ENCODE measurements at regions not wholly inside any gene's neighbourhood (a gene's known extent, or its start where the extent isn't known, plus 50 kb on each side); places are given as distances from the start of the nearest gene placed in this dataset.

DNA sequence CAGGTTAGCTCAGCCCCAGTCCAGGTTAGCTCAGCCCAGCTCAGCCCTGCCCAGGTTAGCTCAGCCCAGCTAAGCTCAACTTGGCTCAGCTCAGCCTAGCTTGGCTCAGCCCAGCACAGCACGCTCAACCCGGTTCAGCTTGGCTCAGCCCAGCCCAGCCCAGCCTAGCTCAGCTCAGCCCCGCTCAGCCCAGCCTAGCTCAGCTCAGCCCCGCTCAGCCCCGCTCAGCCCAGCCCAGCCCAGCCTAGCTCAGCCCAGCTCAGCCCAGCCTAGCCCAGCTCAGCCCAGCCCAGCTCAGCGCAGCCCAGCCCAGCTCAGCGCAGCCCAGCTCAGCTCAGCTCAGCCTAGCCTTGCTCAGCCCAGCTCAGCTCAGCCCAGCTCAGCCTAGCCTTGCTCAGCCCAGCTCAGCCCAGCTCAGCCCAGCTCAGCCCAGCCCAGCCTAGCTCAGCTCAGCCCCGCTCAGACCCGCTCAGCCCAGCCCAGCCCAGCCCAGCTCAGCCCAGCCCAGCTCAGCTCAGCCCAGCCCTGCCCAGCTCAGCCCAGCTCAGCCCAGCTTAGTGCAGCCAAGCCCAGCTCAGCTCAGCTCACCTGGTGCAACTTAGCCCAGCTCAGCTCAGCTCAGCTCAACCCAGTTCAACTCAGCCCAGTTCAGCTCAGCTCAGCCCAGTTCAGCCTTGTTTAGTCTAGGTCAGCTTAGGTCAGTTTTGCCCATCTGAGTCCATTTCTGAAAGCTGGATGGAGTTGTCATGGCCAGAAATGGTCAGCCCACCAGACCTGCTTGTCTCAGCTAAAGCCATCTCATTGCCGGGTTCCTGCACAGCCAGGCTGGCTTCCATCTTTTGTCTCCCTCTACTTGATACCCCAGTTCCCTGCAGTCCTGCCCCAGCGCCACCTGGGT, 333.6 kb downstream of the TMEM121 start:
- Histone ChIP-seq H3K4me1 (no peaks in the 10 kb centered on the region), H3K9me3 (no peaks in the 10 kb centered on the region), H3K27me3 (peaks cover 0 to 37% (median 0%) of the 10 kb centered on the region in 9 donors), H3K27ac (no peak overlapping the region), H3K36me3 (no peaks in the 10 kb centered on the region), H3K4me3 (no peak overlapping the region)
- DNase-seq: peak in 3 of 5 donors; percentile 9 to 60 (median 15)
- no peak for TF ChIP-seq POLR2A (IDR thresholded peaks at IDR 0.05)
- TF ChIP-seq, protein P1, sequence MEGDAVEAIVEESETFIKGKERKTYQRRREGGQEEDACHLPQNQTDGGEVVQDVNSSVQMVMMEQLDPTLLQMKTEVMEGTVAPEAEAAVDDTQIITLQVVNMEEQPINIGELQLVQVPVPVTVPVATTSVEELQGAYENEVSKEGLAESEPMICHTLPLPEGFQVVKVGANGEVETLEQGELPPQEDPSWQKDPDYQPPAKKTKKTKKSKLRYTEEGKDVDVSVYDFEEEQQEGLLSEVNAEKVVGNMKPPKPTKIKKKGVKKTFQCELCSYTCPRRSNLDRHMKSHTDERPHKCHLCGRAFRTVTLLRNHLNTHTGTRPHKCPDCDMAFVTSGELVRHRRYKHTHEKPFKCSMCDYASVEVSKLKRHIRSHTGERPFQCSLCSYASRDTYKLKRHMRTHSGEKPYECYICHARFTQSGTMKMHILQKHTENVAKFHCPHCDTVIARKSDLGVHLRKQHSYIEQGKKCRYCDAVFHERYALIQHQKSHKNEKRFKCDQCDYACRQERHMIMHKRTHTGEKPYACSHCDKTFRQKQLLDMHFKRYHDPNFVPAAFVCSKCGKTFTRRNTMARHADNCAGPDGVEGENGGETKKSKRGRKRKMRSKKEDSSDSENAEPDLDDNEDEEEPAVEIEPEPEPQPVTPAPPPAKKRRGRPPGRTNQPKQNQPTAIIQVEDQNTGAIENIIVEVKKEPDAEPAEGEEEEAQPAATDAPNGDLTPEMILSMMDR (IDR thresholded peaks at IDR 0.05): no peak
- intact Hi-C loops (cut with DNase I): no loop called here
- ATAC-seq: peak in 1 of 4 donors; percentile 4
- 84 to 92% (median 88%) methylated on average over 8 to 11 of the region's 11 CpGs for WGBS, 4 donors

DNA sequence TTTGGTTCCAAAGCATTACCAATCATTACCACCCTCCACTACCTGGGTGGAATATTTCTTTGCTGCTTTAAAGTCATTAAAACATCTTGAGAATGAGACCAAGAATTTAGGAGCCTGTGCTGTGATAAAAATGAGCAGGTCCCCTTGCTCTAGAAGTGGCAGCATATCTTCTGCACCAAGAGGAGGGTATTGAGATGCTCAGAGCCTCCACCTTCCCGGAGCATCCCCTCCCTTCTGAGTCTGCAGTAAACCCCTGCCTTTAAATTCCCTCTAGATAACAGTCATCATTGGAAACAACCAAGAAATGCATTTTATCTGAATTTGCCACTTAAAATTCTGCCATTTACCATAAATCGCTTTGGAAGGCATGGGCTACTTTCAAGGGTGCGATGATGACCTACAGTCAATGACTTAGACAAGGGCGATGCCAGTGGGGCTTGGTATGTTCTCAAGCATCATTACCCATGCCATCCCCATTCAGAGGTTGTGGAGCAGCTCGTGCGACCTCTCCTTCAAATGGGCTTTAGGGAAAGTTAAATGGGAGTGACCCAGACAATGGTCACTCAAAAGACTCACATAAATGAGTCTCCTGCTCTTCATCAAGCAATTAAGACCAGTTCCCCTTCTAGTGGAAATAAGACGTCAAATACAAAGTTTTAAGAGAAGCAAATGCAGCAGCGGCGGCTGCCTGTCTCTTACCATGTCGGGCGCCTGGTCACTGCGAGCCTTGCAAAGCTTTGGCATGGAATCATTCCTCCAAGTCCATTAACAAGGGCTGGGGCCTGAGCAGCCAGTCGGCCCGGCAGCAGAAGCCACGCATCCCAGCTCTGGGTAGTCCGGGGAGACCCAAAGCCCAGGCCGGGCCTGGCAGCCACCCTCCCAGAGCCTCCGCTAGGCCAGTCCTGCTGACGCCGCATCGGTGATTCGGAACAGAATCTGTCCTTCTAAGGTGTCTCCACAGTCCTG, 334.5 kb downstream of the TMEM121 start:
- no peak overlapping the region for H3K27ac ChIP-seq
- WGBS, 4 donors: 76 to 90% (median 81%) methylated on average over 20 to 22 of the region's 22 CpGs
- no peak for ATAC-seq

DNA sequence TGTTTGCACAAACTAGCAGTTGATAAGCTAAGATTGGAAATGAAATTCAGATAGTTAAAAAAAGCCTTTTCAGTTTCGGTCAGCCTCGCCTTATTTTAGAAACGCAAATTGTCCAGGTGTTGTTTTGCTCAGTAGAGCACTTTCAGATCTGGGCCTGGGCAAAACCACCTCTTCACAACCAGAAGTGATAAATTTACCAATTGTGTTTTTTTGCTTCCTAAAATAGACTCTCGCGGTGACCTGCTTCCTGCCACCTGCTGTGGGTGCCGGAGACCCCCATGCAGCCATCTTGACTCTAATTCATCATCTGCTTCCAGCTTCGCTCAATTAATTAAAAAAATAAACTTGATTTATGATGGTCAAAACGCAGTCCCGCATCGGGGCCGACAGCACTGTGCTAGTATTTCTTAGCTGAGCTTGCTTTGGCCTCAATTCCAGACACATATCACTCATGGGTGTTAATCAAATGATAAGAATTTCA, 335.6 kb downstream of the TMEM121 start:
- DNase-seq: peak in 1 of 5 donors; percentile 4
- TF ChIP-seq, protein P1 (IDR thresholded peaks at IDR 0.05): no peak
- TF ChIP-seq POLR2A (IDR thresholded peaks at IDR 0.05): no peak
- no peaks in the 10 kb centered on the region for H3K36me3 ChIP-seq
- no peak overlapping the region for H3K4me3 ChIP-seq
- 75 to 81% (median 77%) methylated on average over 11 of the region's 11 CpGs for WGBS, 4 donors
- peaks cover 0 to 38% (median 0%) of the 10 kb centered on the region in 9 donors for H3K27me3 ChIP-seq
- no peak overlapping the region for H3K27ac ChIP-seq
- intact Hi-C loops (cut with DNase I): no loop called here
- H3K4me1 ChIP-seq: no peaks in the 10 kb centered on the region
- ATAC-seq: no peak
- no peaks in the 10 kb centered on the region for H3K9me3 ChIP-seq

More for the DNA sequence above, 334.5 kb downstream of the TMEM121 start:
- TF ChIP-seq, protein P1 (IDR thresholded peaks at IDR 0.05): no peak
- no peak for TF ChIP-seq POLR2A (IDR thresholded peaks at IDR 0.05)
- Histone ChIP-seq H3K4me3 (no peak overlapping the region), H3K36me3 (no peaks in the 10 kb centered on the region), H3K9me3 (no peaks in the 10 kb centered on the region), H3K27me3 (peaks cover 0 to 38% (median 0%) of the 10 kb centered on the region in 9 donors), H3K4me1 (no peaks in the 10 kb centered on the region)
- DNase-seq: peak in 3 of 5 donors; percentile 2 to 48 (median 16)
- intact Hi-C loops (cut with DNase I): no loop called here

All from heart left ventricle (tissue), 16 donors.